Astrocyte (in vitro differentiated cells and primary cell): ENCODE measurements at regions not wholly inside any gene's neighbourhood (a gene's known extent, or its start where the extent isn't known, plus 50 kb on each side); places are given as distances from the start of the nearest gene placed in this dataset.
A peak's percentile ranks its signal among the peaks of the same experiment; 100 is the strongest.

Experiments
- DNase-seq: peaks from one replicate; pipeline ENCODE4 v3.0.0-alpha.2; 2010; ENCODE audit warnings: low read depth
- FAIRE-seq: peaks from 2 replicates; lab custom pipeline; 2011; peaks lifted over from hg19 to GRCh38; lab: Jason Lieb, UNC
- H2AFZ ChIP-seq: 2 replicates; pipeline ENCODE4 v1.6.0; 2012; ENCODE audit warnings: low read depth, low read length, inconsistent platforms
- H3K27ac ChIP-seq: 2 replicates; pipeline ENCODE4 v1.5.1; 2011; ENCODE audit warnings: low read depth, low read length, inconsistent platforms
- H3K27me3 ChIP-seq: 2 replicates; pipeline ENCODE4 v1.6.0; 2011; ENCODE audit warnings: low read length, inconsistent platforms; ENCODE audit not compliant: insufficient read depth
- H3K36me3 ChIP-seq: 2 replicates; pipeline ENCODE4 v1.5.1; 2011; ENCODE audit warnings: low read length, inconsistent platforms; ENCODE audit not compliant: insufficient read depth
- H3K4me1 ChIP-seq: 2 replicates; pipeline ENCODE4 v1.5.1; 2011; ENCODE audit warnings: low read length, inconsistent platforms; ENCODE audit not compliant: insufficient read depth
- H3K4me2 ChIP-seq: 2 replicates; pipeline ENCODE4 v1.6.0; 2012; ENCODE audit warnings: low read length, inconsistent platforms
- H3K4me3 ChIP-seq: 2 replicates; pipeline ENCODE4 v1.5.1; 2011; ENCODE audit warnings: low read depth, mild to moderate bottlenecking, low read length, inconsistent platforms; ENCODE audit not compliant: insufficient read depth
- H3K79me2 ChIP-seq: 2 replicates; pipeline ENCODE4 v1.6.0; 2012; ENCODE audit warnings: mild to moderate bottlenecking, low read length, inconsistent platforms; ENCODE audit not compliant: insufficient read depth
- H3K9ac ChIP-seq: 2 replicates; pipeline ENCODE4 v1.6.0; 2012; ENCODE audit warnings: mild to moderate bottlenecking, low read length, inconsistent platforms
- H3K9me3 ChIP-seq: 2 replicates; pipeline ENCODE4 v1.5.1; 2012; ENCODE audit warnings: low read depth, mild to moderate bottlenecking, low read length, inconsistent platforms; ENCODE audit not compliant: insufficient read depth
- H4K20me1 ChIP-seq: 2 replicates; pipeline ENCODE4 v1.6.0; 2012; ENCODE audit warnings: low read length, inconsistent platforms; ENCODE audit not compliant: insufficient read depth
- H3K27ac Mint-ChIP-seq: one replicate; pipeline ENCODE4 v1.8.0; 2021; ENCODE audit warnings: mild to moderate bottlenecking, mixed read lengths; ENCODE audit not compliant: unreplicated experiment
- H3K27me3 Mint-ChIP-seq: one replicate; pipeline ENCODE4 v1.8.0; 2021; ENCODE audit warnings: low read depth, mixed read lengths; ENCODE audit not compliant: unreplicated experiment
- H3K36me3 Mint-ChIP-seq: one replicate; pipeline ENCODE4 v1.8.0; 2021; ENCODE audit warnings: low read depth, mixed read lengths; ENCODE audit not compliant: unreplicated experiment
- H3K4me1 Mint-ChIP-seq: one replicate; pipeline ENCODE4 v1.8.0; 2021; ENCODE audit warnings: low read depth, mixed read lengths; ENCODE audit not compliant: unreplicated experiment
- H3K4me3 Mint-ChIP-seq: one replicate; pipeline ENCODE4 v1.8.0; 2021; ENCODE audit warnings: mild to moderate bottlenecking, moderate library complexity, mixed read lengths; ENCODE audit not compliant: unreplicated experiment
- H3K9me3 Mint-ChIP-seq: one replicate; pipeline ENCODE4 v1.8.0; 2021; ENCODE audit warnings: mild to moderate bottlenecking, mixed read lengths; ENCODE audit not compliant: unreplicated experiment
- EZH2 ChIP-seq: IDR thresholded peaks from 2 replicates; pipeline ENCODE4 v1.6.1; 2012; ENCODE audit warnings: mild to moderate bottlenecking, low read length, inconsistent platforms; ENCODE audit not compliant: insufficient read depth
- TF ChIP-seq, protein P1 (sequence below): IDR thresholded peaks from 2 replicates; pipeline ENCODE4 v1.5.1; 2011; ENCODE audit warnings: low read depth, mild to moderate bottlenecking, inconsistent platforms, low read length, moderate library complexity; ENCODE audit not compliant: insufficient read depth

DNA sequence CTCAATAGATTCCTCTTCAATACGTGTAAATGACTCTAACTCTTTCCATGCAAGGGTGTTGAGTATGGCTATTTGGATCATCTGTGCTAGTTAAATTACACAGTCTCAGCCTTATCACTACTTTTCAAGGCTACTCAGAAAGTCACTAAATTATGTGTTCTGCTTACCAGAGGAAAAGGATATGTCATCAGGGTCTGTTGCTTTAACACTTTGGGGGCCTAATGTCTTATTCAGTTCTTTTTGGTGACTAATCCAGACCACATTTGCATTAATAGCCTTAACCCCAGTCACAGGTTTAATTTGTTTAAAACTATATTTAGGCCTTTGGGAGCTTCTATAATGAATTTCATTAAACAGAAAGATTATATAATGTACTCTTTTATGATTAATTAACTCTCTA lies 649.3 kb downstream of the RPS29 start:
- Mint-ChIP-seq H3K36me3 (no peaks in the 10 kb centered on the region), H3K27me3 (no peaks in the 10 kb centered on the region), H3K4me1 (peaks cover 14% of the 10 kb centered on the region), H3K27ac (peak overlapping the region; percentile 63), H3K4me3 (no peak overlapping the region), H3K9me3 (no peaks in the 10 kb centered on the region)
- no peak for FAIRE-seq
- H3K4me1 ChIP-seq = peaks cover 16% of the 10 kb centered on the region
- H3K36me3 ChIP-seq = no peaks in the 10 kb centered on the region
- peak overlapping the region; percentile 57 for H3K9ac ChIP-seq
- H3K4me2 ChIP-seq = peak overlapping the region; percentile 48
- H3K27me3 ChIP-seq = no peaks in the 10 kb centered on the region
- peak overlapping the region; percentile 11 for H3K4me3 ChIP-seq
- TF ChIP-seq, protein P1, sequence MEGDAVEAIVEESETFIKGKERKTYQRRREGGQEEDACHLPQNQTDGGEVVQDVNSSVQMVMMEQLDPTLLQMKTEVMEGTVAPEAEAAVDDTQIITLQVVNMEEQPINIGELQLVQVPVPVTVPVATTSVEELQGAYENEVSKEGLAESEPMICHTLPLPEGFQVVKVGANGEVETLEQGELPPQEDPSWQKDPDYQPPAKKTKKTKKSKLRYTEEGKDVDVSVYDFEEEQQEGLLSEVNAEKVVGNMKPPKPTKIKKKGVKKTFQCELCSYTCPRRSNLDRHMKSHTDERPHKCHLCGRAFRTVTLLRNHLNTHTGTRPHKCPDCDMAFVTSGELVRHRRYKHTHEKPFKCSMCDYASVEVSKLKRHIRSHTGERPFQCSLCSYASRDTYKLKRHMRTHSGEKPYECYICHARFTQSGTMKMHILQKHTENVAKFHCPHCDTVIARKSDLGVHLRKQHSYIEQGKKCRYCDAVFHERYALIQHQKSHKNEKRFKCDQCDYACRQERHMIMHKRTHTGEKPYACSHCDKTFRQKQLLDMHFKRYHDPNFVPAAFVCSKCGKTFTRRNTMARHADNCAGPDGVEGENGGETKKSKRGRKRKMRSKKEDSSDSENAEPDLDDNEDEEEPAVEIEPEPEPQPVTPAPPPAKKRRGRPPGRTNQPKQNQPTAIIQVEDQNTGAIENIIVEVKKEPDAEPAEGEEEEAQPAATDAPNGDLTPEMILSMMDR = no peak
- no peak for TF ChIP-seq EZH2
- H3K9me3 ChIP-seq = no peaks in the 10 kb centered on the region
- H2AFZ ChIP-seq = no peak overlapping the region
- no peaks in the 10 kb centered on the region for H3K79me2 ChIP-seq
- no peaks in the 10 kb centered on the region for H4K20me1 ChIP-seq
- H3K27ac ChIP-seq = peak overlapping the region; percentile 75
- DNase-seq = peak; percentile 53

DNA sequence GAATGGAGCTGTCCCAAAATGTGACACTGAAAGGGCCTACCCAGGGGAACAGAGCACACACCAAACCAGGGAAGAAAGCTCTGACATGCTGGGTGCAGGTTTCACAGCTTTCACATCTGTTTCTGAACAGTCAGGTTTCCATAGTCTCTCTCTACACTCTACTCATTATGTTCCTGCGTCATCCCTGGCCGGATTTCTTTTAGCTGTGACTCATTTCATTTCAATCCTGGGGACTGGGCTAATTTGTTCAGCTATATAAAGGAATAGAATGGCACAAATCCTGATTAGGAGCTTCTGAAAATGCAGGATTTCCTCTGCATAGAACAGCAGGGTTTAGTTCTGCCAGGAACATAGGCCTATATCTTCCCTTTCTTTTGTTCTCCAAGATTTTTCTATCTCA lies 649.8 kb downstream of the RPS29 start:
- H3K9ac ChIP-seq = peak overlapping the region; percentile 57
- H3K79me2 ChIP-seq = no peaks in the 10 kb centered on the region
- Mint-ChIP-seq H3K9me3 (no peaks in the 10 kb centered on the region), H3K36me3 (no peaks in the 10 kb centered on the region), H3K27me3 (no peaks in the 10 kb centered on the region), H3K27ac (peak overlapping the region; percentile 63), H3K4me3 (no peak overlapping the region), H3K4me1 (peaks cover 14% of the 10 kb centered on the region)
- no peaks in the 10 kb centered on the region for H3K9me3 ChIP-seq
- peaks cover 16% of the 10 kb centered on the region for H3K4me1 ChIP-seq
- no peaks in the 10 kb centered on the region for H3K36me3 ChIP-seq
- peak overlapping the region; percentile 11 for H3K4me3 ChIP-seq
- H2AFZ ChIP-seq = no peak overlapping the region
- no peaks in the 10 kb centered on the region for H3K27me3 ChIP-seq
- H3K27ac ChIP-seq = peak overlapping the region; percentile 75
- peak overlapping the region; percentile 48 for H3K4me2 ChIP-seq
- no peak for TF ChIP-seq EZH2
- TF ChIP-seq, protein P1 = no peak
- H4K20me1 ChIP-seq = no peaks in the 10 kb centered on the region
- no peak for FAIRE-seq
- DNase-seq = peak; percentile 65

DNA sequence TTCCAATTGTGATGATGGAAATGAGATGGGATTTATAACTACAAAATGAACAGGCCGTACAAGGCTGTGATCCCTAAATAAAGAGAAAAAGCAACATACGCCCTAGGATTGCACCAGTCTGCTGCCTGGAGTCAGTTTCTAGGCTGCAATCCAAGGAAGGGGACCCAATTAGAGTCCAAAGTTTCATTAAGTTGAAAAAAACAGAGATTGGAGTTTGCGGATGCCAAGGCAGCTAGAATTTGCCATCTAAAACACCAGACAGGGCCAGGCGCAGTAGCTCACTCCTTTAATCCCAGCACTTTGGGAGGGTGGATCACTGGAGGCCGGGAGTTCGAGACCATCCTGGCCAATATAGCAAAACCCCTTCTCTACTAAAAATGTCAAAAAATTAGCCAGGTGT lies 661.0 kb downstream of the RPS29 start:
- Mint-ChIP-seq H3K9me3 (no peaks in the 10 kb centered on the region), H3K36me3 (no peaks in the 10 kb centered on the region), H3K27me3 (no peaks in the 10 kb centered on the region), H3K4me1 (no peaks in the 10 kb centered on the region), H3K27ac (no peak overlapping the region), H3K4me3 (no peak overlapping the region)
- H3K27ac ChIP-seq = no peak overlapping the region
- H3K9me3 ChIP-seq = no peaks in the 10 kb centered on the region
- DNase-seq = no peak
- H4K20me1 ChIP-seq = no peaks in the 10 kb centered on the region
- no peaks in the 10 kb centered on the region for H3K79me2 ChIP-seq
- no peaks in the 10 kb centered on the region for H3K4me1 ChIP-seq
- no peak overlapping the region for H3K9ac ChIP-seq
- FAIRE-seq = no peak
- no peaks in the 10 kb centered on the region for H3K27me3 ChIP-seq
- no peak overlapping the region for H3K4me2 ChIP-seq
- H2AFZ ChIP-seq = no peak overlapping the region
- TF ChIP-seq EZH2 = no peak
- TF ChIP-seq, protein P1 = no peak
- H3K36me3 ChIP-seq = no peaks in the 10 kb centered on the region
- no peak overlapping the region for H3K4me3 ChIP-seq
